H1 (cell line): ENCODE measurements at regions not wholly inside any gene's neighbourhood (a gene's known extent, or its start where the extent isn't known, plus 50 kb on each side); places are given as distances from the start of the nearest gene placed in this dataset.

ENCODE experiments used
- BACH1 ChIP-seq: IDR thresholded peaks from 2 replicates; pipeline ENCODE4 v1.6.1; 2012; ENCODE audit warnings: low read length, improper control_type of control experiment
- BRCA1 ChIP-seq: IDR thresholded peaks from 2 replicates; pipeline ENCODE4 v1.6.1; 2012; ENCODE audit warnings: low read depth, low read length, improper control_type of control experiment
- CEBPB ChIP-seq: IDR thresholded peaks from 2 replicates; pipeline ENCODE4 v1.6.1; 2012; ENCODE audit warnings: low read depth, low read length
- E2F6 ChIP-seq: IDR thresholded peaks from 2 replicates; pipeline ENCODE4 v1.6.1; 2012; ENCODE audit warnings: inconsistent platforms
- MAX ChIP-seq: IDR thresholded peaks from 2 replicates; pipeline ENCODE4 v1.6.1; 2012; ENCODE audit warnings: inconsistent platforms
- SAP30 ChIP-seq: fragments of 300-600 bp; sonication (generic); IDR thresholded peaks from 2 replicates; pipeline ENCODE4 v1.7.1; 2012; ENCODE audit warnings: low read length, moderate library complexity, mild to moderate bottlenecking, inconsistent platforms; ENCODE audit not compliant: insufficient read depth, insufficient replicate concordance
- TF ChIP-seq, protein P1 (sequence below): fragments of 300-600 bp; sonication (generic); IDR thresholded peaks from 2 replicates; pipeline ENCODE4 v1.7.1; 2012; ENCODE audit warnings: low read length, moderate library complexity, mild to moderate bottlenecking, inconsistent platforms; ENCODE audit not compliant: insufficient replicate concordance

DNA sequence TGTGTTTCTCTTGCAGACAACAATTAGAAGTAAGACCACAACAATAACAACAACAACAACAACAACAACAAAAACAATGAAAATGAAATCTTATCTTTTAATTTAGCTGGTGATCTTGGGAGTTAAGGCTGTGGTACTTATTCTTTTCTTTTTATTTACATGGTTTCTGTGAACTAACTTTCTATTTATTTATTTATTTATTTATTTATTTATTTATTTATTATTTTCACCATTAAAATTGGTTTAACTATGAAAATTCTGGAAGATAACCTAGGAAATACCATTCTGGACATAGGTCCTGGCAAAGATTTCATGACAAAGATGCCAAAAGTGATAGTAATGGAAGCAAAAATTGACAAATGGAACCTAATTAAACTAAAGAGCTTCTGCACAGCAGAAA, 102.5 kb upstream of the PNPT1 start (continued):
- TF ChIP-seq, protein P1, sequence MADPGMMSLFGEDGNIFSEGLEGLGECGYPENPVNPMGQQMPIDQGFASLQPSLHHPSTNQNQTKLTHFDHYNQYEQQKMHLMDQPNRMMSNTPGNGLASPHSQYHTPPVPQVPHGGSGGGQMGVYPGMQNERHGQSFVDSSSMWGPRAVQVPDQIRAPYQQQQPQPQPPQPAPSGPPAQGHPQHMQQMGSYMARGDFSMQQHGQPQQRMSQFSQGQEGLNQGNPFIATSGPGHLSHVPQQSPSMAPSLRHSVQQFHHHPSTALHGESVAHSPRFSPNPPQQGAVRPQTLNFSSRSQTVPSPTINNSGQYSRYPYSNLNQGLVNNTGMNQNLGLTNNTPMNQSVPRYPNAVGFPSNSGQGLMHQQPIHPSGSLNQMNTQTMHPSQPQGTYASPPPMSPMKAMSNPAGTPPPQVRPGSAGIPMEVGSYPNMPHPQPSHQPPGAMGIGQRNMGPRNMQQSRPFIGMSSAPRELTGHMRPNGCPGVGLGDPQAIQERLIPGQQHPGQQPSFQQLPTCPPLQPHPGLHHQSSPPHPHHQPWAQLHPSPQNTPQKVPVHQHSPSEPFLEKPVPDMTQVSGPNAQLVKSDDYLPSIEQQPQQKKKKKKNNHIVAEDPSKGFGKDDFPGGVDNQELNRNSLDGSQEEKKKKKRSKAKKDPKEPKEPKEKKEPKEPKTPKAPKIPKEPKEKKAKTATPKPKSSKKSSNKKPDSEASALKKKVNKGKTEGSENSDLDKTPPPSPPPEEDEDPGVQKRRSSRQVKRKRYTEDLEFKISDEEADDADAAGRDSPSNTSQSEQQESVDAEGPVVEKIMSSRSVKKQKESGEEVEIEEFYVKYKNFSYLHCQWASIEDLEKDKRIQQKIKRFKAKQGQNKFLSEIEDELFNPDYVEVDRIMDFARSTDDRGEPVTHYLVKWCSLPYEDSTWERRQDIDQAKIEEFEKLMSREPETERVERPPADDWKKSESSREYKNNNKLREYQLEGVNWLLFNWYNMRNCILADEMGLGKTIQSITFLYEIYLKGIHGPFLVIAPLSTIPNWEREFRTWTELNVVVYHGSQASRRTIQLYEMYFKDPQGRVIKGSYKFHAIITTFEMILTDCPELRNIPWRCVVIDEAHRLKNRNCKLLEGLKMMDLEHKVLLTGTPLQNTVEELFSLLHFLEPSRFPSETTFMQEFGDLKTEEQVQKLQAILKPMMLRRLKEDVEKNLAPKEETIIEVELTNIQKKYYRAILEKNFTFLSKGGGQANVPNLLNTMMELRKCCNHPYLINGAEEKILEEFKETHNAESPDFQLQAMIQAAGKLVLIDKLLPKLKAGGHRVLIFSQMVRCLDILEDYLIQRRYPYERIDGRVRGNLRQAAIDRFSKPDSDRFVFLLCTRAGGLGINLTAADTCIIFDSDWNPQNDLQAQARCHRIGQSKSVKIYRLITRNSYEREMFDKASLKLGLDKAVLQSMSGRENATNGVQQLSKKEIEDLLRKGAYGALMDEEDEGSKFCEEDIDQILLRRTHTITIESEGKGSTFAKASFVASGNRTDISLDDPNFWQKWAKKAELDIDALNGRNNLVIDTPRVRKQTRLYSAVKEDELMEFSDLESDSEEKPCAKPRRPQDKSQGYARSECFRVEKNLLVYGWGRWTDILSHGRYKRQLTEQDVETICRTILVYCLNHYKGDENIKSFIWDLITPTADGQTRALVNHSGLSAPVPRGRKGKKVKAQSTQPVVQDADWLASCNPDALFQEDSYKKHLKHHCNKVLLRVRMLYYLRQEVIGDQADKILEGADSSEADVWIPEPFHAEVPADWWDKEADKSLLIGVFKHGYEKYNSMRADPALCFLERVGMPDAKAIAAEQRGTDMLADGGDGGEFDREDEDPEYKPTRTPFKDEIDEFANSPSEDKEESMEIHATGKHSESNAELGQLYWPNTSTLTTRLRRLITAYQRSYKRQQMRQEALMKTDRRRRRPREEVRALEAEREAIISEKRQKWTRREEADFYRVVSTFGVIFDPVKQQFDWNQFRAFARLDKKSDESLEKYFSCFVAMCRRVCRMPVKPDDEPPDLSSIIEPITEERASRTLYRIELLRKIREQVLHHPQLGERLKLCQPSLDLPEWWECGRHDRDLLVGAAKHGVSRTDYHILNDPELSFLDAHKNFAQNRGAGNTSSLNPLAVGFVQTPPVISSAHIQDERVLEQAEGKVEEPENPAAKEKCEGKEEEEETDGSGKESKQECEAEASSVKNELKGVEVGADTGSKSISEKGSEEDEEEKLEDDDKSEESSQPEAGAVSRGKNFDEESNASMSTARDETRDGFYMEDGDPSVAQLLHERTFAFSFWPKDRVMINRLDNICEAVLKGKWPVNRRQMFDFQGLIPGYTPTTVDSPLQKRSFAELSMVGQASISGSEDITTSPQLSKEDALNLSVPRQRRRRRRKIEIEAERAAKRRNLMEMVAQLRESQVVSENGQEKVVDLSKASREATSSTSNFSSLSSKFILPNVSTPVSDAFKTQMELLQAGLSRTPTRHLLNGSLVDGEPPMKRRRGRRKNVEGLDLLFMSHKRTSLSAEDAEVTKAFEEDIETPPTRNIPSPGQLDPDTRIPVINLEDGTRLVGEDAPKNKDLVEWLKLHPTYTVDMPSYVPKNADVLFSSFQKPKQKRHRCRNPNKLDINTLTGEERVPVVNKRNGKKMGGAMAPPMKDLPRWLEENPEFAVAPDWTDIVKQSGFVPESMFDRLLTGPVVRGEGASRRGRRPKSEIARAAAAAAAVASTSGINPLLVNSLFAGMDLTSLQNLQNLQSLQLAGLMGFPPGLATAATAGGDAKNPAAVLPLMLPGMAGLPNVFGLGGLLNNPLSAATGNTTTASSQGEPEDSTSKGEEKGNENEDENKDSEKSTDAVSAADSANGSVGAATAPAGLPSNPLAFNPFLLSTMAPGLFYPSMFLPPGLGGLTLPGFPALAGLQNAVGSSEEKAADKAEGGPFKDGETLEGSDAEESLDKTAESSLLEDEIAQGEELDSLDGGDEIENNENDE, result no peak
- TF ChIP-seq E2F6, result no peak
- no peak for TF ChIP-seq SAP30
- no peak for TF ChIP-seq CEBPB
- TF ChIP-seq BRCA1, result no peak
- no peak for TF ChIP-seq MAX
- TF ChIP-seq BACH1, result no peak
- TF ChIP-seq, all 59 proteins: peak for 0
